NOMO-1 treated with dmso at 0.1 percent for 144 hours (cell line): ENCODE measurements at regions not wholly inside any gene's neighbourhood (a gene's known extent, or its start where the extent isn't known, plus 50 kb on each side); places are given as distances from the start of the nearest gene placed in this dataset.
"Not testable (repeated sequence)": the region's sequence is repeated elsewhere in the genome, so short reads cannot be mapped to it uniquely, and the experiment has no call there.

Experiments used
- DNase-seq: peaks from one replicate; lab custom pipeline; 2025; ENCODE audit not compliant: unreplicated experiment; lab: John Stamatoyannopoulos, UW

GRCh38 chr2:147161746-147162145, 683.1 kb upstream of the ACVR2A start:
- DNase-seq: no peak

DNA sequence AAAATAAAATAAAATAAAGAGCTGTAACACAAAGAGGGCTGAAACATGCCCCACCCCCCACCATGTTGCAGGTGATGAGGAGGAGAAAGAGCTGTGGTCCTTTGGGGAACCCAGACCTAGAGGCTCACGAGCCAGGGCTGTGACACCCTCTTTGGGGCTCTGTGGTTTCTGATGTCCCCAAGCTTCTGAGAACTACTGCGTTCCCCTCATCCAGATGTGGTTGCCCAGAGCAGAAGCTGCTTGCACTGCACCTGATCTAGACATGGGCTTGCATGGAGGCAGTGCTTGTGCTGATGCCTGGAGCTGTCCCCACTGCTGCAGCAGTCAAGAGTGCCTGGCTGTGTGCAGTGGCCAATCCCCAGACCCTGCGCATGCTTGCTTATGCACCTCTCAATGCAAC, 687.9 kb upstream of the ACVR2A start:
- DNase-seq: no peak

- no peak for DNase-seq
Observed at GRCh38 chr2:147150241-147150635, 694.6 kb upstream of the ACVR2A start.

DNA sequence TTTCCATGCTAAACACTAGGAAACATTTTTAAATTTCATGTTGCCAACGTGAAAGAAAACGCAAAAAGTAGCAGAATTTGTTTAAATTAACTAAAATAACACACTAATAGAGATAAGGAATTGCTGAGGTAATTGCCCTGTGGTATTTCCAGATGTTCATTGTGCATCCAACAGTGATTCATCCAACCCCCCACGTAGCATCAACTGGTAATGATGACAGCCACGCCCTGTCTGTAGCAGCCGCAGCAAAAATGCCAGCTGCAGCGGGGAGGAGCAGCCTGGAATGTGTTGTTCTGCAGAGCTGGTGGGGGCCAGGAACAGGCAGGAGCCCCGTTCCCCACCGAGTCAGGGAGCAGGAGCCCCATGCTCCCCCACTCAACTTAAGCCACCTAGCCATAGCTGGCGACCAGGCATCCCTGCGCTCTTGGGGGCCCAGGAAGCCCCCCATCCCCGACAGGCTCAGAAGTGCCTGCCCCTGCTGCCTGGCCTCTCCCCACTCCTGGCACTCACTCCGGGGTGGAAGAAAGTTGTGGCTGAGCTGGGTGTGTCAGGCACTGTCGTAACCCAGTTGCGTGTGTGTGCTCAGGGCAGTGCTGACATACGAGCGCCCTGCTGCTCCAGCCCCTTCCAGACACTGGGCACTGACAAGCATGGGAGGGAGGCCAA, 695.1 kb upstream of the ACVR2A start:
- DNase-seq: no peak

GRCh38 chr2:147147802-147148201, 697.0 kb upstream of the ACVR2A start:
- no peak for DNase-seq

GRCh38 chr2:147141930-147142329, 702.9 kb upstream of the ACVR2A start:
- DNase-seq: no peak

GRCh38 chr2:147139732-147140131, 705.1 kb upstream of the ACVR2A start:
- DNase-seq: not testable (repeated sequence)

GRCh38 chr2:147137711-147138110, 707.1 kb upstream of the ACVR2A start:
- DNase-seq: no peak

DNA sequence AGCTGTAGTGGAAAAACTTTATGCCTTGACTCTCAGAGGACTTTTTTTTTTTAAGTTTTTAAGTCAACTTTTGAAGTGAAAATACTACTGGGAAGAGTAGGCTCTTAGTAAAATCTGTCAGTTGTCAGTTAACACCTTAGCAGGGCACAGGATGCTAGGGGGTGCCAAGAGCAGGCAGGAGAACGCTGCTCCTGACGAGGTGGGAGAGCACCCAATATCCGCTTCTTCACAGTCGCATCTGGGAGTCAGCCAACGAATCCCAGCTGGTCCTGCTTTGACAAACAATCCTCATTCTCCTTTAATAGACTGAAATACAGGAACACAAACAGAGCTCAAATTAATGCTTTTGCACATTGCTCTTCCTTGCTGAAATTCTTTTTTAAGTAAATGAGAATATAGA, 709.5 kb upstream of the ACVR2A start:
- DNase-seq: no peak

DNA sequence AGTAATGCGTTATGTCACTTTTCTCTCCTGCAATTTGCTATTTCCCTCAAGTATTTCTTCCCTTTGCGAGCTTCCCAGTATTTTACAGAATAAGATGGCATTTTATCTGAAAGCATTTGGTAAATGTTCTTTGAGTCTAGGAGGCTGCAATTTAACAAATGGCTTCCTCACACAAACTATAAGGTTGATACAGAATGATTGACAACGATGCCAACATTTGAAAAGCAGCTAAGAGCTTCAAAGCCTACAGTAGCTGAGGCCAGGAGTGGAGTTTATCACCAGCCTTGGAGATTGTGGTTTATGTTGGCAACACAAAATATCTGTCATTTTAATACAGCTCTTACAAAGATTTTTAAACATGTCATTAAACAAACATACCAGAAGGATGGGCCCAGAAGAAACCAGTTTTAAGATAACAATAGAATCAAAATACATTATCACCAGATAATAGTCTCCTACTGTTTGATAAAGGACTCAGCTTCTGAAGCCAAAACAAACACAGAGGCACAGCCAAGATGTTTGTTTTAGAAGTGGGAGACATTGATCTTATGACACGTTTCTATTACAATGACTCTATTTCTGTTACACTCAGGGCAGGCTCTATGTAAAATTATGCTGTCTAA, 711.4 kb upstream of the ACVR2A start:
- no peak for DNase-seq

GRCh38 chr2:147125145-147125544, 719.7 kb upstream of the ACVR2A start:
- DNase-seq: no peak

- DNase-seq: no peak
Observed at GRCh38 chr2:147122944-147123343, 721.9 kb upstream of the ACVR2A start.

DNA sequence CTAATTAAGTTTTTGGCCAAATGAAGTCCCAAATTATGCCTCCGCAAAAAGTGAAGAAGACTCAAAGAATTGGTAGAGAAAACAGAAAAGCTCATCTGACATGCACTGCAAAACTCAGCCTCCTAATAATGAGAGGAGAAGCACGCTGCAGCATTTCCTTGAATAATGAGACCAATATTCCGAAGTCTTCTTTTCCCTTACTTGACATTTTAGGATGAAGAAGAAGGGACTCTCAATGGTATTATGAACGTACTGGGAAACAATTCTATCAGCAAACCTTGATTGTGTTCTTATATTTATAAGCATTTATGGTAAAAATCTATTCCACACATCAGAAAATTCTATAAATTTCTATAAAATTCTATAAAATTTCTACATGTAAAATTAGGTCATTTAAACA, 733.9 kb upstream of the ACVR2A start:
- no peak for DNase-seq

DNA sequence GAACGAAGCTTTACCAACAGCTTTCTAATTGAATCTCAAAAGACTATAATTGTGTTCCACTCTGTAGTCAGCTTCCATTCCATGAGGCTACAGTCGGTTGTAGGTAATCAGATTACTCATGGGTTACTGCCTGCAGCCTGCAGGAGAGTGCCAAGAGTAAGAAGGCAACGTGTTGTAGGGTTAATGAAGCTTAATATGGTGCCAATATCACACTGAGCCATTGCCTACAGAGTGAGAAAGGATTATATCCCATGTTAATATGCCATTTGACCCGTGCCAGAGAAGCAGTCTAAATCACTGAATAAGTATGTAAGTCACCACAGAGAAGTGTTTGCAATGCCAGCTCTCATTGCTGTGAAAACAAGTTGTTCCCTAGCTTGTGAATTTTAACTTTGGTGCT, 734.5 kb upstream of the ACVR2A start:
- DNase-seq: no peak

DNA sequence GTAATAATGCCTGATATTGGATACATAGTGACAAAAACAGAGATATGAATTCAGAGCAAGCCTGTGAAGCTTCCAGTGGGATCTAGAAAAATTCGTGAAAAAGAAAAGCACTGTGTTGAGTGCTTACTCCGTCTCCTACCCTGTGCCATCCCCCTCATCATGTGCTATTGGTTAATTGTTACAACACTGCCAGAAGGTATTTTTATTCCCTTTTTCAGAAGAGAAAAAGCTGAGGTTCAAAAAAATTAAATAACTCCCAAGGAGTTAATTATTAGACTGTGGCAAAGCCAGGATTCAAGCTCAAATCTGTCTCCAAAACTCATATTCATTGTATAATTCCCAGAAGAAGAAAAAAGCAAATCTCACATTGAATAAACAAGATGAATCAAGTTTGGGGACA, 735.5 kb upstream of the ACVR2A start:
- DNase-seq: no peak

GRCh38 chr2:147108548-147108947, 736.3 kb upstream of the ACVR2A start:
- DNase-seq: no peak

- DNase-seq: no peak
Observed at GRCh38 chr2:147101941-147102790, 742.7 kb upstream of the ACVR2A start.

GRCh38 chr2:147100406-147101035, 744.3 kb upstream of the ACVR2A start:
- DNase-seq: no peak

- no peak for DNase-seq
Observed at GRCh38 chr2:147099845-147100244, 745.0 kb upstream of the ACVR2A start.

GRCh38 chr2:147098940-147099339, 745.9 kb upstream of the ACVR2A start:
- no peak for DNase-seq

- no peak for DNase-seq
Observed at GRCh38 chr2:147097747-147098146, 747.1 kb upstream of the ACVR2A start.

DNA sequence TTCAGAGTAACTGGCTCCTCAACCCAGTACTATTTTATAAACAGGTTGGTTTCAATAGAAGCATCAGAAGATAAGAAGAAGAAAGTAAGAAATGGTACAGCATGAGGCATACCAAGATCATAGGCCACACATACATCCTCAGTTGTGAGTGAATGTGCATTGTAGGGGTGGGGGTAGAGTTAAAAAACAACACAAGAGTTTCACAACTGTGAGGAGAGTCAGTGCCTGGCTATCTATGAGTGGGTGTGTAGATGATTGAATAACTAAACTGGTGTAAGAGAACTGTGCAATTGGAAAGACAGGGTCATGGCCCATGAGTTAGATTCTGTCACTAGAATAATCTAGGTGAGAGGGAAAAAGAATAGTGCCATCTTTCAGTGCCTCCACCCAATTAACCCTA, 748.2 kb upstream of the ACVR2A start:
- no peak for DNase-seq
